H9 (cell line): ENCODE measurements at regions not wholly inside any gene's neighbourhood (a gene's known extent, or its start where the extent isn't known, plus 50 kb on each side); places are given as distances from the start of the nearest gene placed in this dataset.

Experiments used
- DNase-seq: peaks from one replicate; pipeline ENCODE4 v3.0.0-alpha.2; 2017
- H2AFZ ChIP-seq: one replicate; pipeline ENCODE4 v1.6.1; 2013; ENCODE audit warnings: mild to moderate bottlenecking, low read length, control low read depth, moderate library complexity
- H2AK5ac ChIP-seq: 2 replicates; pipeline ENCODE4 v1.6.1; 2013; ENCODE audit warnings: low read length, control low read depth, mixed read lengths; ENCODE audit not compliant: insufficient read length
- H2BK120ac ChIP-seq: one replicate; pipeline ENCODE4 v1.6.1; 2013; ENCODE audit warnings: low read depth, mild to moderate bottlenecking, low read length, control low read depth, inconsistent platforms; ENCODE audit not compliant: poor library complexity, severe bottlenecking
- H2BK12ac ChIP-seq: 2 replicates; pipeline ENCODE4 v1.6.1; 2013; ENCODE audit warnings: low read length, control low read depth, mixed read lengths, low read depth; ENCODE audit not compliant: insufficient read length
- H2BK15ac ChIP-seq: 2 replicates; pipeline ENCODE4 v1.6.1; 2013; ENCODE audit warnings: low read depth, low read length, control low read depth
- H2BK20ac ChIP-seq: one replicate; pipeline ENCODE4 v1.6.1; 2013; ENCODE audit warnings: low read depth, mild to moderate bottlenecking, low read length, control low read depth, inconsistent platforms; ENCODE audit not compliant: poor library complexity, severe bottlenecking
- H2BK5ac ChIP-seq: 2 replicates; pipeline ENCODE4 v1.6.1; 2013; ENCODE audit warnings: low read length, control low read depth, mixed read lengths; ENCODE audit not compliant: insufficient read length
- H3K14ac ChIP-seq: 2 replicates; pipeline ENCODE4 v1.6.1; 2013; ENCODE audit warnings: low read length, control low read depth; ENCODE audit not compliant: insufficient read depth
- H3K18ac ChIP-seq: 2 replicates; pipeline ENCODE4 v1.6.1; 2013; ENCODE audit warnings: low read depth, mild to moderate bottlenecking, mixed read lengths, low read length, control low read depth; ENCODE audit not compliant: insufficient read length
- H3K23ac ChIP-seq: 2 replicates; pipeline ENCODE4 v1.6.1; 2013; ENCODE audit warnings: low read length, control low read depth, mixed read lengths, low read depth; ENCODE audit not compliant: insufficient read length
- H3K23me2 ChIP-seq: 2 replicates; pipeline ENCODE4 v1.6.1; 2013; ENCODE audit warnings: low read depth, mild to moderate bottlenecking, mixed read lengths, low read length, control low read depth; ENCODE audit not compliant: insufficient read length, poor library complexity, severe bottlenecking
- H3K27ac ChIP-seq: 2 replicates; pipeline ENCODE4 v1.5.1; 2013; ENCODE audit warnings: low read length, control low read depth, mixed read lengths, low read depth; ENCODE audit not compliant: insufficient read length
- H3K27me3 ChIP-seq: 2 replicates; pipeline ENCODE4 v1.6.1; 2013; ENCODE audit warnings: low read length, control low read depth, inconsistent platforms; ENCODE audit not compliant: insufficient read depth
- H3K4ac ChIP-seq: 2 replicates; pipeline ENCODE4 v1.6.1; 2013; ENCODE audit warnings: low read depth, mild to moderate bottlenecking, control low read depth, inconsistent platforms, low read length, moderate library complexity
- H3K4me1 ChIP-seq: 2 replicates; pipeline ENCODE4 v1.6.1; 2013; ENCODE audit warnings: low read length, control low read depth, inconsistent platforms; ENCODE audit not compliant: insufficient read depth
- H3K4me2 ChIP-seq: 2 replicates; pipeline ENCODE4 v1.6.1; 2013; ENCODE audit warnings: low read length, control low read depth, mixed read lengths; ENCODE audit not compliant: insufficient read length, insufficient read depth
- H3K56ac ChIP-seq: 2 replicates; pipeline ENCODE4 v1.6.1; 2013; ENCODE audit warnings: low read depth, mild to moderate bottlenecking, mixed read lengths, low read length, control low read depth; ENCODE audit not compliant: insufficient read length
- H3K79me1 ChIP-seq: 2 replicates; pipeline ENCODE4 v1.6.1; 2013; ENCODE audit warnings: low read depth, mild to moderate bottlenecking, moderate library complexity, low read length, control low read depth, inconsistent platforms; ENCODE audit not compliant: insufficient read depth, poor library complexity, severe bottlenecking
- H3K79me2 ChIP-seq: 2 replicates; pipeline ENCODE4 v1.6.1; 2013; ENCODE audit warnings: low read length, control low read depth, inconsistent platforms; ENCODE audit not compliant: insufficient read depth
- H3K9ac ChIP-seq: 2 replicates; pipeline ENCODE4 v1.6.1; 2013; ENCODE audit warnings: low read length, control low read depth, mixed read lengths; ENCODE audit not compliant: insufficient read length; ENCODE audit errors: extremely low read depth
- H3K9me3 ChIP-seq: one replicate; pipeline ENCODE4 v1.6.1; 2013; ENCODE audit warnings: low read depth, low read length, inconsistent platforms; ENCODE audit not compliant: control insufficient read depth
- H3T11ph ChIP-seq: one replicate; pipeline ENCODE4 v1.6.1; 2013; ENCODE audit warnings: mild to moderate bottlenecking, low read length, control low read depth, inconsistent platforms
- H4K20me1 ChIP-seq: one replicate; pipeline ENCODE4 v1.6.1; 2013; ENCODE audit not compliant: control insufficient read depth, insufficient read length, insufficient read depth
- H4K5ac ChIP-seq: 2 replicates; pipeline ENCODE4 v1.6.1; 2013; ENCODE audit warnings: low read depth, mild to moderate bottlenecking, mixed read lengths, low read length, control low read depth; ENCODE audit not compliant: insufficient read length
- H4K8ac ChIP-seq: replicated peaks from 2 replicates; pipeline ENCODE4 v1.6.1; 2013; ENCODE audit warnings: low read length, control low read depth, mixed read lengths, low read depth; ENCODE audit not compliant: insufficient read length
- H4K91ac ChIP-seq: 2 replicates; pipeline ENCODE4 v1.6.1; 2013; ENCODE audit warnings: low read depth, mild to moderate bottlenecking, moderate library complexity, mixed read lengths, low read length, control low read depth; ENCODE audit not compliant: insufficient read length
- H3K27ac Mint-ChIP-seq, 3 experiments: 2 replicates in 2 of 3; 3 replicates in 1 of 3; pipeline ENCODE4 v1.8.0; 2020 to 2021; ENCODE audit warnings: mixed read lengths in 3 of 3, mild to moderate bottlenecking in 1 of 3, moderate library complexity in 1 of 3
- H3K27me3 Mint-ChIP-seq: 2 replicates; pipeline ENCODE4 v1.8.0; 2021; ENCODE audit warnings: low read depth, mild to moderate bottlenecking, moderate library complexity, mixed read lengths
- H3K36me3 Mint-ChIP-seq, 3 experiments: 2 replicates in 2 of 3; 3 replicates in 1 of 3; pipeline ENCODE4 v1.8.0; 2020 to 2021; ENCODE audit warnings: low read depth in 3 of 3, mixed read lengths in 3 of 3; ENCODE audit not compliant: insufficient read depth in 1 of 3
- H3K4me1 Mint-ChIP-seq, 2 experiments: 2 replicates each; pipeline ENCODE4 v1.8.0; 2020; ENCODE audit warnings: mixed read lengths in 2 of 2
- H3K4me3 Mint-ChIP-seq, 2 experiments: 2 replicates in 1 of 2; 3 replicates in 1 of 2; pipeline ENCODE4 v1.8.0; 2020 to 2021; ENCODE audit warnings: mild to moderate bottlenecking in 2 of 2, mixed read lengths in 2 of 2, moderate library complexity in 1 of 2
- H3K9me3 Mint-ChIP-seq, 2 experiments: 2 replicates in 1 of 2; 3 replicates in 1 of 2; pipeline ENCODE4 v1.8.0; 2020; ENCODE audit warnings: mild to moderate bottlenecking in 2 of 2, mixed read lengths in 2 of 2, moderate library complexity in 1 of 2
- WGBS: extraction: QIAGEN DNeasy Blood & Tissue Kit; methylation state at CpG from one replicate; pipeline ENCODE4 v1.1.7; 2013; ENCODE audit warnings: missing lambda C conversion rate, low lambda C conversion rate, mixed read lengths; ENCODE audit not compliant: insufficient read length; ENCODE audit errors: extremely low coverage; 5-methylcytosine and 5-hydroxymethylcytosine counted together
- TF ChIP-seq, protein P1 (sequence below): fragments of 200-600 bp; sonication (generic); conservative IDR thresholded peaks from 3 replicates; pipeline ENCODE4 v1.8.0; 2021; ENCODE audit warnings: antibody characterized with exemption, mild to moderate bottlenecking

DNA sequence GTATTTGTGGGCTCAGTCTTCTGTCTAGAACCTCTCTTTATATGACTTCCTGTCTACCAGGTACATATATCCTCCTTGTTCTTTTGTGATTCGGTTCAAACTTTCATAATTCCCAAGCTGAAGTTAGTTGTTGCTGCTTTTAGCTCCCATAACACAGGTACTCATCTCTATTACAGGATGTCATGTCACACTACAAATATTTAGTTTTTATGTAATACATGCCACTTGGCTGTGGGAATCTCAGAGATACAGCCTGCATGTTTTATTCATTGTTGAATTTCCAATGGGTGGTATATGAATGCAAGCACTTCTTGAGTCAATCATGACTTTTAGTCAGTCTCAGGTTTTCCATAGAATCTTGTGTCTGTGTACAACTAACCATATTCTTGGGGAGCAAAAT lies 122.7 kb downstream of the SINHCAF start:
- H3K23me2 ChIP-seq, result no peaks in the 10 kb centered on the region
- no peak overlapping the region for H2AK5ac ChIP-seq
- no peak overlapping the region for H4K5ac ChIP-seq
- H4K91ac ChIP-seq, result no peak overlapping the region
- no peak overlapping the region for H3K27ac ChIP-seq
- H3T11ph ChIP-seq, result no peak overlapping the region
- H3K14ac ChIP-seq, result no peak overlapping the region
- H3K79me1 ChIP-seq, result no peaks in the 10 kb centered on the region
- no peaks in the 10 kb centered on the region for H3K9me3 Mint-ChIP-seq
- H2BK20ac ChIP-seq, result no peak overlapping the region
- peaks cover 20 to 30% of the 10 kb centered on the region in 2 experiments for H3K4me1 Mint-ChIP-seq
- H2AFZ ChIP-seq, result no peak overlapping the region
- TF ChIP-seq, protein P1, sequence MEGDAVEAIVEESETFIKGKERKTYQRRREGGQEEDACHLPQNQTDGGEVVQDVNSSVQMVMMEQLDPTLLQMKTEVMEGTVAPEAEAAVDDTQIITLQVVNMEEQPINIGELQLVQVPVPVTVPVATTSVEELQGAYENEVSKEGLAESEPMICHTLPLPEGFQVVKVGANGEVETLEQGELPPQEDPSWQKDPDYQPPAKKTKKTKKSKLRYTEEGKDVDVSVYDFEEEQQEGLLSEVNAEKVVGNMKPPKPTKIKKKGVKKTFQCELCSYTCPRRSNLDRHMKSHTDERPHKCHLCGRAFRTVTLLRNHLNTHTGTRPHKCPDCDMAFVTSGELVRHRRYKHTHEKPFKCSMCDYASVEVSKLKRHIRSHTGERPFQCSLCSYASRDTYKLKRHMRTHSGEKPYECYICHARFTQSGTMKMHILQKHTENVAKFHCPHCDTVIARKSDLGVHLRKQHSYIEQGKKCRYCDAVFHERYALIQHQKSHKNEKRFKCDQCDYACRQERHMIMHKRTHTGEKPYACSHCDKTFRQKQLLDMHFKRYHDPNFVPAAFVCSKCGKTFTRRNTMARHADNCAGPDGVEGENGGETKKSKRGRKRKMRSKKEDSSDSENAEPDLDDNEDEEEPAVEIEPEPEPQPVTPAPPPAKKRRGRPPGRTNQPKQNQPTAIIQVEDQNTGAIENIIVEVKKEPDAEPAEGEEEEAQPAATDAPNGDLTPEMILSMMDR, result no peak
- no peak overlapping the region for H3K23ac ChIP-seq
- H3K4me3 Mint-ChIP-seq, result no peak overlapping the region
- H3K27me3 ChIP-seq, result no peaks in the 10 kb centered on the region
- peaks cover 6% of the 10 kb centered on the region for H3K4me1 ChIP-seq
- no peaks in the 10 kb centered on the region; the same call in 1 of the 2 replicates for H3K27me3 Mint-ChIP-seq
- no peak overlapping the region for H3K56ac ChIP-seq
- no peak overlapping the region for H2BK120ac ChIP-seq
- H3K27ac Mint-ChIP-seq, result no peak overlapping the region
- H3K18ac ChIP-seq, result no peak overlapping the region
- H3K9ac ChIP-seq, result no peak overlapping the region
- WGBS, result no CpG with 5 or more reads among the region's 1 CpG
- H3K4me2 ChIP-seq, result no peak overlapping the region
- DNase-seq, result no peak
- H3K79me2 ChIP-seq, result no peaks in the 10 kb centered on the region
- no peak overlapping the region for H4K8ac ChIP-seq
- H3K4ac ChIP-seq, result no peak overlapping the region
- no peaks in the 10 kb centered on the region for H3K9me3 ChIP-seq
- H2BK5ac ChIP-seq, result no peak overlapping the region
- H2BK15ac ChIP-seq, result no peak overlapping the region
- no peaks in the 10 kb centered on the region for H3K36me3 Mint-ChIP-seq
- H2BK12ac ChIP-seq, result no peak overlapping the region
- no peaks in the 10 kb centered on the region for H4K20me1 ChIP-seq
